A549 (cell line): ENCODE measurements at regions not wholly inside any gene's neighbourhood (a gene's known extent, or its start where the extent isn't known, plus 50 kb on each side); places are given as distances from the start of the nearest gene placed in this dataset.

Experiments
- ATAC-seq, 2 experiments: fragments of 200-7000 bp in 1 of 2; fragments of >200 bp in 1 of 2; cut with Nextera tagmentation in 1 of 2; cut with Tn5 transposase in 1 of 2; 3 replicates each; pipeline versions ENCODE4 v1.8.0 to v1.9.1; 2018 to 2020; ENCODE audit warnings: mild to moderate bottlenecking in 1 of 2, moderate library complexity in 1 of 2
- CTCF ChIA-PET: fragments of 300-600 bp; sonication (Branson Sonifier 250); formaldehyde crosslinking; extraction: SDS; loops from one replicate; lab custom pipeline; 2021; ENCODE audit warnings: antibody characterized with exemption, inconsistent platforms; lab: Yijun Ruan, JAX
- POLR2A ChIA-PET: fragments of 350-600 bp; formaldehyde crosslinking; extraction: SDS; loops from one replicate; lab custom pipeline; 2021; ENCODE audit warnings: antibody characterized with exemption, inconsistent platforms; lab: Yijun Ruan, JAX
- DNase-seq, 2 experiments: peaks; one replicate each; pipeline versions ENCODE4 v3.0.0 to v3.0.0-alpha.2; 2011 to 2016; ENCODE audit warnings: low read depth in 1 of 2, low spot score in 1 of 2
- FAIRE-seq: peaks from 2 replicates; lab custom pipeline; 2011; peaks lifted over from hg19 to GRCh38; lab: Jason Lieb, UNC
- H3K27ac ChIP-seq, 2 experiments: fragments of >200 bp; sonication (Bioruptor Twin); formaldehyde crosslinking; 3 replicates each; pipeline ENCODE4 v1.5.1; 2016 to 2017
- H3K4me1 ChIP-seq: fragments of >200 bp; sonication (Bioruptor Twin); formaldehyde crosslinking; 3 replicates; pipeline ENCODE4 v1.6.1; 2016
- H3K4me2 ChIP-seq: fragments of >200 bp; sonication (Bioruptor Twin); formaldehyde crosslinking; 3 replicates; pipeline ENCODE4 v1.6.1; 2016
- H3K4me3 ChIP-seq: fragments of >200 bp; sonication (Bioruptor Twin); formaldehyde crosslinking; 3 replicates; pipeline ENCODE4 v1.5.1; 2016
- H3K9me3 ChIP-seq: fragments of >200 bp; sonication (Bioruptor Twin); formaldehyde crosslinking; 3 replicates; pipeline ENCODE4 v1.6.1; 2016
- CEBPB ChIP-seq, 2 experiments: fragments of >200 bp in 1 of 2; sonication (Bioruptor Twin) in 1 of 2; formaldehyde crosslinking in 1 of 2; IDR thresholded peaks; 2 replicates each; pipeline ENCODE4 v1.6.1; 2012 to 2016
- CHD2 ChIP-seq: fragments of 150-350 bp; IDR thresholded peaks from 2 replicates; pipeline ENCODE4 v1.6.1; 2014; ENCODE audit warnings: low read length; ENCODE audit not compliant: partially characterized antibody
- CHD4 ChIP-seq: fragments of 200-600 bp; sonication (generic); IDR thresholded peaks from 2 replicates; pipeline ENCODE4 v1.6.1; 2016; ENCODE audit warnings: antibody characterized with exemption, mild to moderate bottlenecking, borderline replicate concordance
- CTCF ChIP-seq: fragments of >200 bp; sonication (Bioruptor Twin); formaldehyde crosslinking; IDR thresholded peaks from 3 replicates; pipeline ENCODE4 v1.5.1; 2016
- ELK1 ChIP-seq: fragments of 150-350 bp; IDR thresholded peaks from 2 replicates; pipeline ENCODE4 v1.6.1; 2014; ENCODE audit warnings: low read depth, mild to moderate bottlenecking, low read length
- EP300 ChIP-seq, 2 experiments: fragments of >200 bp; sonication (Bioruptor Twin); formaldehyde crosslinking; IDR thresholded peaks; 2 replicates in 1 of 2; 3 replicates in 1 of 2; pipeline ENCODE4 v1.6.1; 2016 to 2017
- FOSB ChIP-seq: fragments of 250-450 bp; sonication (Bioruptor Pico); IDR thresholded peaks from 2 replicates; pipeline ENCODE4 v1.5.0; 2020; ENCODE audit warnings: mild to moderate bottlenecking, moderate library complexity
- FOXS1 ChIP-seq: fragments of 250-450 bp; sonication (Bioruptor Pico); IDR thresholded peaks from 2 replicates; pipeline ENCODE4 v1.5.0; 2020; ENCODE audit warnings: mild to moderate bottlenecking, moderate library complexity
- HDAC2 ChIP-seq: fragments of 200-600 bp; sonication (generic); IDR thresholded peaks from 2 replicates; pipeline ENCODE4 v1.6.1; 2016
- HES2 ChIP-seq: fragments of >200 bp; sonication (Bioruptor Twin); formaldehyde crosslinking; IDR thresholded peaks from 2 replicates; pipeline ENCODE4 v1.6.1; 2016
- HOXA7 ChIP-seq: fragments of 250-450 bp; sonication (Bioruptor Pico); IDR thresholded peaks from 2 replicates; pipeline ENCODE4 v1.5.0; 2020; ENCODE audit warnings: mild to moderate bottlenecking, moderate library complexity
- HOXB5 ChIP-seq: fragments of 250-450 bp; sonication (Bioruptor Pico); IDR thresholded peaks from 2 replicates; pipeline ENCODE4 v1.5.0; 2020; ENCODE audit warnings: mild to moderate bottlenecking, moderate library complexity
- JUN ChIP-seq, 2 experiments: fragments of >200 bp; sonication (Bioruptor Twin); formaldehyde crosslinking; IDR thresholded peaks; 2 replicates in 1 of 2; 3 replicates in 1 of 2; pipeline ENCODE4 v1.6.1; 2016 to 2017
- JUNB ChIP-seq: fragments of >200 bp; sonication (Bioruptor Twin); formaldehyde crosslinking; IDR thresholded peaks from 2 replicates; pipeline ENCODE4 v1.6.1; 2016
- KDM1A ChIP-seq: fragments of 200-600 bp; sonication (generic); IDR thresholded peaks from 2 replicates; pipeline ENCODE4 v1.6.1; 2016; ENCODE audit warnings: low read depth, mild to moderate bottlenecking
- MAFK ChIP-seq: fragments of 450-650 bp; IDR thresholded peaks from 2 replicates; pipeline ENCODE4 v1.6.1; 2014; ENCODE audit not compliant: partially characterized antibody
- MAX ChIP-seq: IDR thresholded peaks from 2 replicates; pipeline ENCODE4 v1.6.1; 2012
- MYC ChIP-seq: IDR thresholded peaks from 2 replicates; pipeline ENCODE4 v1.6.1; 2012; ENCODE audit warnings: mild to moderate bottlenecking, inconsistent platforms, low read length, improper control_type of control experiment, borderline replicate concordance
- NPAS2 ChIP-seq: fragments of 250-450 bp; sonication (Bioruptor Pico); IDR thresholded peaks from 2 replicates; pipeline ENCODE4 v1.8.0; 2022; ENCODE audit warnings: mild to moderate bottlenecking, moderate library complexity, borderline replicate concordance
- NR3C1 ChIP-seq: fragments of >200 bp; sonication (Bioruptor Twin); formaldehyde crosslinking; IDR thresholded peaks from 3 replicates; pipeline ENCODE4 v1.6.1; 2017
- PBX3 ChIP-seq: IDR thresholded peaks from 2 replicates; pipeline ENCODE4 v1.6.1; 2012
- POLR2A ChIP-seq: IDR thresholded peaks from 2 replicates; pipeline ENCODE4 v1.6.1; 2012; ENCODE audit warnings: mild to moderate bottlenecking, low read length
- RARB ChIP-seq: fragments of 250-450 bp; sonication (Bioruptor Pico); IDR thresholded peaks from 2 replicates; pipeline ENCODE4 v1.8.0; 2021; ENCODE audit warnings: mild to moderate bottlenecking, moderate library complexity
- RCOR1 ChIP-seq: fragments of 150-350 bp; IDR thresholded peaks from 2 replicates; pipeline ENCODE4 v1.6.1; 2014; ENCODE audit warnings: antibody characterized with exemption, low read length, low read depth
- RFX5 ChIP-seq: fragments of 450-650 bp; IDR thresholded peaks from 2 replicates; pipeline ENCODE4 v1.7.1; 2014; ENCODE audit warnings: antibody characterized with exemption, mild to moderate bottlenecking, moderate library complexity
- SMC3 ChIP-seq: fragments of >200 bp; sonication (Bioruptor Twin); formaldehyde crosslinking; IDR thresholded peaks from 3 replicates; pipeline ENCODE4 v1.6.1; 2018; ENCODE audit warnings: inconsistent platforms
- ZFP36 ChIP-seq: fragments of 450-650 bp; IDR thresholded peaks from 2 replicates; pipeline ENCODE4 v1.6.1; 2014; ENCODE audit warnings: borderline replicate concordance; ENCODE audit not compliant: partially characterized antibody
- WGBS: methylation state at CpG from one replicate; pipeline ENCODE4 v1.1.6; 2017; ENCODE audit errors: missing lambda C conversion rate; 5-methylcytosine and 5-hydroxymethylcytosine counted together

GRCh38 chr1:209397371-209397770, 186.1 kb upstream of the CAMK1G start:
- peak overlapping the region; percentile 63 to 85; a peak in 5 of 6 replicates for H3K27ac ChIP-seq
- H3K4me1 ChIP-seq = peaks cover 47% of the 10 kb centered on the region
- TF ChIP-seq CTCF (no peak), NR3C1 (no peak), HES2 (no peak), MAFK (no peak)
- DNase-seq (no peak), FAIRE-seq (no peak), ATAC-seq (no peak)
- no peak overlapping the region for H3K4me3 ChIP-seq
- H3K9me3 ChIP-seq = no peaks in the 10 kb centered on the region
- no peak overlapping the region; the same call in 2 of the 3 replicates for H3K4me2 ChIP-seq
- CTCF ChIA-PET = interaction anchor here (0.8 to 2.4 kb wide), 3 partner anchors 8 to 44 kb away, joined by 3 to 8 read pairs (median 4); no protein-coding TSS in a partner anchor
- POLR2A ChIA-PET = no interaction called here
- WGBS = 80% methylated on average over 6 of the region's 6 CpGs

- H3K9me3 ChIP-seq = no peaks in the 10 kb centered on the region
- FAIRE-seq (no peak), ATAC-seq (peak in 1 of 2 experiments; percentile 13; a peak in 3 of 6 replicates), DNase-seq (no peak)
- WGBS = 85% methylated on average over 3 of the region's 3 CpGs
- peak overlapping the region; percentile 63 to 85 for H3K27ac ChIP-seq
- no peak overlapping the region for H3K4me3 ChIP-seq
- peaks cover 47% of the 10 kb centered on the region for H3K4me1 ChIP-seq
- TF ChIP-seq CHD2 (no peak), NPAS2 (CRISPR knock-in tag) (no peak), FOSB (CRISPR knock-in tag) (no peak), MAX (no peak), POLR2A (no peak), PBX3 (no peak), HOXA7 (CRISPR knock-in tag) (no peak), KDM1A (no peak), MYC (no peak), EP300 (IDR thresholded peaks at IDR 0.05) (no peak), MAFK (no peak), RFX5 (no peak), RARB (CRISPR knock-in tag) (no peak), ZFP36 (no peak)
- H3K4me2 ChIP-seq = peak overlapping the region; percentile 63
- ChIA-PET POLR2A (no interaction called here), CTCF (interaction anchor here (1.4 kb wide), 1 partner anchor 8 kb away, joined by 4 read pairs; no protein-coding TSS in a partner anchor)
Observed at GRCh38 chr1:209397910-209398309, 185.6 kb upstream of the CAMK1G start.

GRCh38 chr1:209398313-209398991, 185.1 kb upstream of the CAMK1G start:
- Histone ChIP-seq H3K27ac (peak overlapping the region; percentile 73 to 85), H3K4me1 (peaks cover 47% of the 10 kb centered on the region), H3K9me3 (no peaks in the 10 kb centered on the region), H3K4me3 (no peak overlapping the region), H3K4me2 (peak overlapping the region; percentile 63)
- peak; percentile 85 to 86 for ATAC-seq
- 18% methylated on average over 5 of the region's 5 CpGs for WGBS
- peak; percentile 13 for FAIRE-seq
- peak; percentile 40 to 88 for DNase-seq
- POLR2A ChIA-PET = no interaction called here
- CTCF ChIA-PET = interaction anchor here (0.9 to 1.5 kb wide), 2 partner anchors 43 to 209 kb away, joined by 3 to 4 read pairs; no protein-coding TSS in a partner anchor
- TF ChIP-seq FOXS1 (CRISPR knock-in tag) = no peak
- no peak for TF ChIP-seq CTCF
- peak; percentile 59 to 66; a peak in 3 of 5 replicates for TF ChIP-seq EP300 (IDR thresholded peaks at IDR 0.05)
- peak; percentile 65 for TF ChIP-seq JUNB
- TF ChIP-seq HDAC2 = no peak
- TF ChIP-seq RCOR1 = no peak
- TF ChIP-seq JUN (IDR thresholded peaks at IDR 0.05) = peak; percentile 47 to 62; a peak in 1 of 5 replicates
- peak; percentile 86 for TF ChIP-seq ELK1
- peak; percentile 19 for TF ChIP-seq ZFP36
- no peak for TF ChIP-seq CHD4
- peak; percentile 51 to 52; a peak in 3 of 4 replicates for TF ChIP-seq CEBPB (IDR thresholded peaks at IDR 0.05)
- no peak for TF ChIP-seq HOXA7 (CRISPR knock-in tag)
- 0 out of 3 replicates have a peak, but pooled peaks have one; percentile 12 for TF ChIP-seq SMC3
- TF ChIP-seq HOXB5 (CRISPR knock-in tag) = no peak
